Fibroblast of mammary gland (primary cell): ENCODE measurements at regions not wholly inside any gene's neighbourhood (a gene's known extent, or its start where the extent isn't known, plus 50 kb on each side); places are given as distances from the start of the nearest gene placed in this dataset.
"Not testable (repeated sequence)": the region's sequence is repeated elsewhere in the genome, so short reads cannot be mapped to it uniquely, and the experiment has no call there.

ENCODE experiments used
- DNase-seq: peaks from one replicate; pipeline ENCODE4 v3.0.0-alpha.2; 2010; ENCODE audit warnings: low read depth
- H3K4me3 ChIP-seq: 2 replicates; pipeline ENCODE4 v1.5.1; 2011; ENCODE audit warnings: low read depth, mild to moderate bottlenecking, low read length, moderate library complexity; ENCODE audit not compliant: control insufficient read depth
- TF ChIP-seq, protein P1 (sequence below): conservative IDR thresholded peaks from 2 replicates; pipeline ENCODE4 v1.5.1; 2011; ENCODE audit warnings: low read depth, low read length, inconsistent platforms; ENCODE audit not compliant: control insufficient read depth, insufficient read depth

- H3K4me3 ChIP-seq: no peak overlapping the region
- TF ChIP-seq, protein P1, sequence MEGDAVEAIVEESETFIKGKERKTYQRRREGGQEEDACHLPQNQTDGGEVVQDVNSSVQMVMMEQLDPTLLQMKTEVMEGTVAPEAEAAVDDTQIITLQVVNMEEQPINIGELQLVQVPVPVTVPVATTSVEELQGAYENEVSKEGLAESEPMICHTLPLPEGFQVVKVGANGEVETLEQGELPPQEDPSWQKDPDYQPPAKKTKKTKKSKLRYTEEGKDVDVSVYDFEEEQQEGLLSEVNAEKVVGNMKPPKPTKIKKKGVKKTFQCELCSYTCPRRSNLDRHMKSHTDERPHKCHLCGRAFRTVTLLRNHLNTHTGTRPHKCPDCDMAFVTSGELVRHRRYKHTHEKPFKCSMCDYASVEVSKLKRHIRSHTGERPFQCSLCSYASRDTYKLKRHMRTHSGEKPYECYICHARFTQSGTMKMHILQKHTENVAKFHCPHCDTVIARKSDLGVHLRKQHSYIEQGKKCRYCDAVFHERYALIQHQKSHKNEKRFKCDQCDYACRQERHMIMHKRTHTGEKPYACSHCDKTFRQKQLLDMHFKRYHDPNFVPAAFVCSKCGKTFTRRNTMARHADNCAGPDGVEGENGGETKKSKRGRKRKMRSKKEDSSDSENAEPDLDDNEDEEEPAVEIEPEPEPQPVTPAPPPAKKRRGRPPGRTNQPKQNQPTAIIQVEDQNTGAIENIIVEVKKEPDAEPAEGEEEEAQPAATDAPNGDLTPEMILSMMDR: no peak
- DNase-seq: no peak
These were observed 335.9 kb upstream of the TNRC6C start for GRCh38 chr17:77622647-77623046.

- not testable (repeated sequence) for H3K4me3 ChIP-seq, DNase-seq
These were observed 335.2 kb upstream of the TNRC6C start for GRCh38 chr17:77623321-77623720.

GRCh38 chr17:77628035-77628434 lies 330.5 kb upstream of the TNRC6C start:
- DNase-seq: no peak
- TF ChIP-seq, protein P1: no peak
- H3K4me3 ChIP-seq: no peak overlapping the region

DNA sequence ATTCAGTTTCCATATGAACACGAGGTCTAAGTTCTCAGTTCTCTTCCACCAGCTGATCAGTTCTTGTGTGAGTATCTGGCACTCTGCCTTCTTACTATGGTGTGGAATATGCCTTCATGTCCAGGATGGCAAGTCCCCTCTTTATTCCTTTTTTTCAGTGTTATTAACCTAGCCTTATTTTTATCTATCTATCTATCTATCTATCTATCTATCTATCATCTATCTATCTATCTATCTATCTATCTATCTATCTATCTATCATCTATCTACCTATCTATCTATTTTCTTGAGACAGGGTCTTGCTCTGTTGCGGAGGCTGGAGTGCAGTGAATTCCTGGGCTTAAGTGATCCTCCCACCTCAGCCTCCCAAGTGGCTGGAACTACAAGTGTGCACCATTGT lies 329.2 kb upstream of the TNRC6C start:
- DNase-seq, H3K4me3 ChIP-seq: not testable (repeated sequence)

DNA sequence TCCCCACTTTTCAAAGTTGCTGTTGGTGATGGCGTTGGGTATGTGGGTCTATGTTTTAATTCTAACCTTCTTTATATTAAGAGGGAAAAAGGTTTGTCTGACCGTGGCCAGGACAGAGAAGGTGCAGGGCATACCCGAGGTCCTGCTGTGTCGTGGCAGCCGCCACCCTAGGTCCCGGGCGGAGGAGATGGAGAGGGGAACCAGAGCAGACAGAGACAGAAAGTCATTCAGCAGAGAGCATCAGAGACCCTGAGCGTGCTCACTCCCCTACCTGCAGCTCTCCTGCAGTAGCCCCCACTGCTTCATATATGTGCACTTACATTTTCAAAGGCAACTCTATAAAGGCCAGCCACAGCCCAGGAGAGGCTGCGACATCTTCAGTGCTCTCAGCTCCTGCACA lies 327.2 kb upstream of the TNRC6C start:
- H3K4me3 ChIP-seq: no peak overlapping the region
- DNase-seq: no peak
- TF ChIP-seq, protein P1: no peak

GRCh38 chr17:77632619-77633018 lies 325.9 kb upstream of the TNRC6C start:
- TF ChIP-seq, protein P1: no peak
- no peak overlapping the region for H3K4me3 ChIP-seq
- DNase-seq: no peak

GRCh38 chr17:77634710-77635109 lies 323.8 kb upstream of the TNRC6C start:
- TF ChIP-seq, protein P1: no peak
- no peak for DNase-seq
- H3K4me3 ChIP-seq: no peak overlapping the region

DNA sequence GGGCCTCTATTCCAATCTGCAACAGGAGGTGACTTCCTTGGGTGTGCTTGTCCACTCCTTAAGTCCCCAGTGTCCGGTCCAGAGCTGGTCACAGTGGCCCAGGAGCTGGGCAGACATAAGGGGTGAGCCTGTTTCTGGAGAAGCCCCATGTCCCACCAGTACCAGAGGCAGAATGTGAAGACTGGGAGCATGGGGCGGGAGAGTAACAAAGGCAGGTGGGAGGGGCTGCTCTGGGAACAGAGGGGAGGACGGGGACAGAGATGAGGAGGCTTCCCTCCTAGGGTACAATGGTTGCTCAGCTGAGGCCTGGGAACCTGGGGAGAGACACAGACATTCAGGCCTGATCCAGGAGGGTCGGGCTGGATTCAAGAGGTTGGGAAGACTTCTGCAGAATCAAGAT lies 323.3 kb upstream of the TNRC6C start:
- DNase-seq: no peak
- TF ChIP-seq, protein P1: no peak
- no peak overlapping the region for H3K4me3 ChIP-seq

GRCh38 chr17:77635785-77636184 lies 322.7 kb upstream of the TNRC6C start:
- DNase-seq: not testable (repeated sequence)

More at GRCh38 chr17:77635785-77636184, 322.7 kb upstream of the TNRC6C start:
- H3K4me3 ChIP-seq: not testable (repeated sequence)
